HG03442 (cell line): ENCODE measurements at regions not wholly inside any gene's neighbourhood (a gene's known extent, or its start where the extent isn't known, plus 50 kb on each side); places are given as distances from the start of the nearest gene placed in this dataset.
"Not testable (repeated sequence)": the region's sequence is repeated elsewhere in the genome, so short reads cannot be mapped to it uniquely, and the experiment has no call there.

Experiments used
- ATAC-seq: cut with Tn5 transposase; IDR thresholded peaks from one replicate; pipeline ENCODE4 v1.9.1; 2021; ENCODE audit warnings: mild to moderate bottlenecking, moderate library complexity; ENCODE audit not compliant: unreplicated experiment

- ATAC-seq = no peak
Measured at GRCh38 chr10:3255616-3256015, 83.0 kb upstream of the PITRM1 start.

GRCh38 chr10:3255075-3255474 is 82.5 kb upstream of the PITRM1 start:
- ATAC-seq = no peak

- ATAC-seq = not testable (repeated sequence)
Measured at GRCh38 chr10:3253974-3254373, 81.4 kb upstream of the PITRM1 start.

GRCh38 chr10:3251172-3251571 is 78.6 kb upstream of the PITRM1 start:
- ATAC-seq = no peak

GRCh38 chr10:3249307-3249889 is 76.8 kb upstream of the PITRM1 start:
- ATAC-seq = no peak

GRCh38 chr10:3248526-3249306 is 76.1 kb upstream of the PITRM1 start:
- ATAC-seq = no peak

- ATAC-seq = no peak
Measured at GRCh38 chr10:3245395-3245794, 72.8 kb upstream of the PITRM1 start.

GRCh38 chr10:3241967-3242650 is 69.5 kb upstream of the PITRM1 start:
- ATAC-seq = no peak

- no peak for ATAC-seq
Measured at GRCh38 chr10:3241274-3241921, 68.8 kb upstream of the PITRM1 start.

- no peak for ATAC-seq
Measured at GRCh38 chr10:3239920-3240894, 67.6 kb upstream of the PITRM1 start.

- peak; percentile 77 for ATAC-seq
Measured at GRCh38 chr10:3239066-3239919, 66.7 kb upstream of the PITRM1 start.

- no peak for ATAC-seq
Measured at GRCh38 chr10:3238115-3238871, 65.7 kb upstream of the PITRM1 start.

GRCh38 chr10:3237530-3237929 is 64.9 kb upstream of the PITRM1 start:
- ATAC-seq = no peak

- no peak for ATAC-seq
Measured at GRCh38 chr10:3236644-3237404, 64.2 kb upstream of the PITRM1 start.

GRCh38 chr10:3235996-3236510 is 63.5 kb upstream of the PITRM1 start:
- ATAC-seq = no peak

GRCh38 chr10:3235395-3235794 is 62.8 kb upstream of the PITRM1 start:
- no peak for ATAC-seq

GRCh38 chr10:3233486-3233990 is 61.0 kb upstream of the PITRM1 start:
- no peak for ATAC-seq
